ENCODE measurements at regions not wholly inside any gene's neighbourhood (a gene's known extent, or its start where the extent isn't known, plus 50 kb on each side); places are given as distances from the start of the nearest gene placed in this dataset.

DNA sequence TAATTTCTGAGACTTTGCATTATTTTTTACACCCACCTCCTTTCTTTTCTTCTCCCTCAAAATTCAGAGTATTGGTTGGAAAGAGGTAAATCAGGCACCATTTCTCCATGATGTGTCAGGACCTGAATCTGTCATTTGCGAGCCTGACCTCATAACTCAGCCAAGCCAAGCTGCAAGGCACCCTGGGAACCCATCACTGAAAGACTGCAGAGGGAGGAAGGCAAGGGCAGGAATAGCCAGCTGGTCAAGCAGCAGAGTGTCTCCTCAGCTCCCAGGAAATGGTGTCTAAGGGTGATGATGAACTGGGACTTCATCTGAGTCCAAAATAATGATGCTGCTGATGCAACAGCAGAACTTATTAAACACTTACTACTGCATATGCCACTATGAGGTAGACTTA, 556.6 kb downstream of the OMA1 start:
- no peak for DNase-seq
- intact Hi-C loops (cut with micrococcal nuclease), result no loop called here
- ATAC-seq, result no peak

DNA sequence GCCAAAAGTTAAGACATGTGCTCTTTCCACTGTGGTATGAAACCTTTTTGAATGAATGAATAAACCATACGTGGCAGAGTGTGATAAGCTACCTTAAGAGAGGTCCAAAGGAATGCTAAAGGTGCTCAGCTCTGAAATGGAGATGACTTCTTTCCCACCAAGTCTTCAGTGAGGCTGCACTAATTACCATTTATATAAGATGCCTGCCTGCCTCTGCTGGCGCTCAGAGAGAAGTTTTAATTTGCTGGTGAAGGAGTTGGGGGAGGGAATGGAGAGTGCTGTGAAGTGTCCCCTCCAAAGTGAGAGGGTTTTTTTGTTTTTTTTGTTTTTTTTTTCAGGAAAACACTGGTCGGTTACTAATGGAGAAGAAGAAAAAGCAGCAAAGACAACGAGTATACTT, 559.0 kb downstream of the OMA1 start:
- ATAC-seq (no peak), DNase-seq (no peak)
- intact Hi-C loops (cut with micrococcal nuclease), result no loop called here

- DNase-seq, result no peak
- ATAC-seq, result no peak
- intact Hi-C loops (cut with micrococcal nuclease), result no loop called here
Observed at GRCh38 chr1:57986432-57986831, 560.1 kb downstream of the OMA1 start.

GRCh38 chr1:57984277-57984676, 560.4 kb upstream of the DAB1 start:
- intact Hi-C loops (cut with micrococcal nuclease), result no loop called here
- DNase-seq (no peak), ATAC-seq (no peak)

- intact Hi-C loops (cut with micrococcal nuclease), result no loop called here
- no peak for ATAC-seq
- DNase-seq, result no peak
Observed at GRCh38 chr1:57983441-57983840, 559.6 kb upstream of the DAB1 start.

DNA sequence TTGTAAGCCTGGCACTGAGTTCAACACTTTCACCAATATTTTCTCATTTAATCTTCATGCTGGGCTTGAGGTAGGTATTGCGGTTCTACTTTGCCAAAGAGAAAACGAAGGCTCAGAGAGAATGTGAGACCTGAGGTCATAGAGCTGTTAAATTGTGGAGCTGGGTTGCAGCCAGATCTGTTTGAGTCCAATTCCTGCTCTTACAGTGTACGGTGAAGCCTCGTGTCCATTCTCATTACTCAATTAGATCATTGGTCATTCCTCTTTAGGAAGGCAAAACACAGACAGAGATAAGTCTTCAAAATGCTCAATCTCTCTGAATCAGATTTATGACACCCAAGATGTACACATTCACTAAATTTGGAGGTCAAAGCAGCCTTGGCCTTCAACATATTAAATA, 559.0 kb upstream of the DAB1 start:
- intact Hi-C loops (cut with micrococcal nuclease), result no loop called here
- ATAC-seq, result no peak
- no peak for DNase-seq

DNA sequence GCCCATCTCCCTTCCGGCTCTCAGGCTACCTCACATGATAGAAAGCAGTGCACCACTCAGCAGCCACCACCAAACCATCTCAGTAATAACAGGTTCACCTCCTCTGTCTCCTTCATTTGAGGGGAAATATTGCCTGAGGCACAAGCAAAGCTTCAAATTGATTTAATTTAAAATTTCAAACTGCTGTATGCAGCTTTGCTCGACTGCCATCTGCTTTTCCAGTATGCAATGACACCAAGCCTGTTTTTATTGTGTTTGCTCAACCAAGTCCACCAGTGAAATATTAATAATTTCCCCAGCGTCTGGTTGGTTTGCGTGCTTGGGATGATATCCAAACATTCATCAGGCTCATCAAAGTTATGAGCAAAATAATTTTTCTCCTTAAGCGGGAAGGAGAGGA, 552.4 kb upstream of the DAB1 start:
- no peak for ATAC-seq
- intact Hi-C loops (cut with micrococcal nuclease), result no loop called here
- DNase-seq, result no peak

GRCh38 chr1:57968321-57968720, 544.5 kb upstream of the DAB1 start:
- DNase-seq (no peak), ATAC-seq (no peak)
- intact Hi-C loops (cut with micrococcal nuclease), result no loop called here

DNA sequence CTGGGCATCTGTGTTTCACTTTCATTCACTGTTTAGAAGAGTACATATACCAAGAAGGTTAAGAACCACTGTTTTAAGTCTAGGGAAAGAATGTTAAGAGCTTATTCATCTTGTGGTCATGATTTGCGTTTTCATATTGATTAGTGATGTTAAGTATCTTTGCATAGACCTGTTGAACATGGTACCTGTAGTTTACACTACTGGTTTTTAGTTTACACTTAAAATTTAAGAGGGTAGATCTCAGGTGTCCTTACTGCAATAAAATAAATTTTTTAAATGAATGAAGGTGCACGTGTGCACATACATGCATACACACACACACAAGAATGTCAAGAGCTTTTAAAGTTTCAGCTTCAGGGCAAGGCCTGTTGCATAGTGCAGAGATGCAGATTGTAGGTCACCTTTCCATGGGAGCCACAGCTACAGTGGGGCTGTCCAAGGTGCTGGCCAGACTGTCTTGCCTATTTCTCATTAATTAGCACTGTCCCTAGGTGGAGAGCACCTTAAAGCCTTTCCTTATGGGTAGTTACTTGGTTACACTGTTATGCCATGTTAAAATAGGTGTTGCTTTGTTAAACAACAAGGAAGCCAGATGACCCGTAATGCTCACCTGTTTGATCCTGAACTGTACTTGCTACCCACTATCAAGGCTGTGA, 543.0 kb upstream of the DAB1 start:
- DNase-seq (no peak), ATAC-seq (peak; percentile 33)
- intact Hi-C loops (cut with micrococcal nuclease), result no loop called here

DNA sequence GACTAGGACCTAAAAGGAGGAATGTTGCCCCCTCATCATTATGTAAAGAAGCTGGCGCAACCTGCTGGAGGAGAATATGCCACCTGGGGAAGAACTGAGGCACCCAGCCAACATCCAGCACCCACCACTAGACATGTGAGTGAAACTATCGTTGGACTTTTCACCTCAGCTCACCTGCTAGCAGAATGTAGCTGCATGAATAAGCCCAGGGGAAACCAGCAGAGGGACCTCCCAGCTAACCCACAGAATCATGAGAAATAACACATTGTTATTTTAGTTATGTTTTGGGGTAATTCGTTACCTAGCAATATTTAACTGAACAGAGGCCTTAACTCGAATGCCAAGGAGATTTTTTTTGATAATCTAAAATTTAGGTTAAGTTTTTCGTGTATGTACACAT, 542.5 kb upstream of the DAB1 start:
- intact Hi-C loops (cut with micrococcal nuclease), result no loop called here
- DNase-seq (no peak), ATAC-seq (no peak)

DNA sequence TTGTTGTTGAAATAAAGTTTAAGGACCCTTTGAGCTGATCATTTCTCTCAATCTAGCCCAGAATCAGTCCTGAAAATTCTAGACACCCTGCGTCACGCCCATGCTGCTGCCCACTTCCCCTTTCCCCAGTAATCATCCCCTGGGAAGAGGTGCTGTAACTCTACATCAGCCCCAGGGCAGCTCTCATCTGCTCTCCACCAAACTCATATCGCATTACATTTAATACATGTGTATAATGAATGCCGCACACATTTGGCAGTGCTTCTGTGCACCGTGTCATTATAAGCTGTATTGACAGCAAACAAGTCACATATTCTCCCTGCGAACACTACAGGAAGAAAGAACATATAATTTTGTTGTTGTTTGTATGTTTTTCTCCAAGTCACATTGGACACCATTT, 539.7 kb upstream of the DAB1 start:
- intact Hi-C loops (cut with micrococcal nuclease), result no loop called here
- DNase-seq, result no peak
- no peak for ATAC-seq

- intact Hi-C loops (cut with micrococcal nuclease), result no loop called here
- ATAC-seq, result no peak
- DNase-seq, result no peak
Observed at GRCh38 chr1:57959531-57960241, 535.8 kb upstream of the DAB1 start.

GRCh38 chr1:57957576-57957975, 533.7 kb upstream of the DAB1 start:
- ATAC-seq, result no peak
- intact Hi-C loops (cut with micrococcal nuclease), result no loop called here

GRCh38 chr1:57951390-57951789, 527.5 kb upstream of the DAB1 start:
- ATAC-seq (no peak), DNase-seq (no peak)
- intact Hi-C loops (cut with micrococcal nuclease), result no loop called here

More at GRCh38 chr1:57957576-57957975, 533.7 kb upstream of the DAB1 start:
- no peak for DNase-seq

DNA sequence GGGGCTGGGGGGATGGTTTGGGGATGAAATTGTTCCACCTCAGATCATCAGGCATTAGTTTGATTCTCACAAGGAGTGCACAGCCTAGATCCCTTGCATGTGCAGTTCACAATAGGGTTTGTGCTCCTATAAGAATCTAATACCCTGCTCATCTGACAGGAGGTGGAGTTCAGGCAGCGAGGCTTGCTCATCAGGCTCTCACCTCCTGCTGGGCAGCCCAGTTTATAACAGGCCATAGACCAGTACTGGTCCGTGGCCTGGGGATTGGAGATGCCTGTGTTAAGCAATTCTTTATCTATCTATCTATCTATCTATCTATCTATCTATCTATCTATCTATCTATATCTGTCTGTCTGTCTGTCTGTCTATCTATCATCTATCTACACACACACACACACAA, 525.3 kb upstream of the DAB1 start:
- DNase-seq (no peak), ATAC-seq (no peak)
- intact Hi-C loops (cut with micrococcal nuclease), result no loop called here

DNA sequence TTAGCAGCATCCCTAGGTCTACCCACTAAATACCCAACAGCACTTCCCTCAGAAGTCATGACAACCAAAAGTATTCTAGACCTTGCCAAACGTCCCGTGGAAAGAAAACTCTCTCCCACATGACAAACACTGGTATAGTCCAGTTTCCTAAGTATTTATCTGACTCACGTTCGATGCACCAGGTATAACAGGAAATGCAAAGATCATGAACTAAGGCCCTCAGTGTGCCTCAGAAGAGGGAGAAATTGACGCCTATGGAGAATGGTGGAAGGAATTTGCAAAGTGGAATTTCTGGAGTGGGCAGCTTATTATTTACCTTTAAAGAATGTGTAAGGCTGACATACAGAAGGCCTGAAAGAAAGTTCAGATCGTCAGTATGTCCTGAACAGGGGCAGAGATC, 523.6 kb upstream of the DAB1 start:
- DNase-seq (no peak), ATAC-seq (no peak)
- intact Hi-C loops (cut with micrococcal nuclease), result no loop called here

DNA sequence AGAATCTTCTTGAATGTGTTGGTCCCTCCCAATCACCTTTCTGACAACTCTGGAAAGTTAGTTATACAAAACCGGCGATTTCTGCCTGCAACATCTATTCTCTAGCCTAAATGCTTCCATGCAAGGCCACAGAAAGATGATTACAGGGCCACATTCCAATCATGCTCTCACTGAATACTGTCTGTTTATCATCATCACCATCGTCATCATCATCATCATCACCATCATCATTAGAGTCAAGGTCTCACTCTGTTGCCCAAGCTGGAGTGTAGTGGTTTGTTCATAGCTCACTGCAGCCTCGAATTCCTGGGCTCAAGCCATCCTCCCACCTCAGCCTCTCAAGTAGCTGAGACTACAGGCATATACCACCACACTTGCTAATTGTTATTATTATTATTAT, 521.2 kb upstream of the DAB1 start:
- DNase-seq (no peak), ATAC-seq (no peak)
- intact Hi-C loops (cut with micrococcal nuclease), result no loop called here

- no peak for DNase-seq
- intact Hi-C loops (cut with micrococcal nuclease), result no loop called here
- no peak for ATAC-seq
Observed at GRCh38 chr1:57943365-57943764, 519.5 kb upstream of the DAB1 start.

GRCh38 chr1:57934745-57935144, 510.9 kb upstream of the DAB1 start:
- no peak for DNase-seq
- no peak for ATAC-seq
- intact Hi-C loops (cut with micrococcal nuclease), result no loop called here

DNA sequence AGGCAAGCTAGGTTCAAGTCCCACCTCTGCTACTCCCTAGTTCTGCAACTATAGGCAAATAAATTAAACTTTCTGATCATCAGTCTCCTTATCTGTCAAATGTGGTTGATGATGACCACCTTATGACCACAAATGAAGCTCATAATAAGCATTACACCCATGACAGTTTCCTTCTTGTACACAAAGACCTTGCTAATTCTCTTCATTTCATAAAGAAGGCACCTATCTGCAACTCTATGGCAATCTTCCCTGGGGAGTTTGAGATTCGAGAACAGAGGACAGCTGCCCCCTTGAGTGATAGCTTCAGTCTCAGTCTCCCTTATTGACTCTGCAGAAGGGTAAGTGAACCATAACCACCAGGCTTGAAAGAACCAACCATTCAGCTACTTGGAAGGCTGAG, 503.1 kb upstream of the DAB1 start:
- DNase-seq (no peak), ATAC-seq (no peak)
- intact Hi-C loops (cut with micrococcal nuclease), result no loop called here

- no peak for ATAC-seq
- intact Hi-C loops (cut with micrococcal nuclease), result no loop called here
- DNase-seq, result no peak
Observed at GRCh38 chr1:57926025-57926552, 502.2 kb upstream of the DAB1 start.
